ENCODE measurements at regions not wholly inside any gene's neighbourhood (a gene's known extent, or its start where the extent isn't known, plus 50 kb on each side); places are given as distances from the start of the nearest gene placed in this dataset.
A peak's percentile ranks its signal among the peaks of the same experiment; 100 is the strongest.
"Not testable (repeated sequence)": the region's sequence is repeated elsewhere in the genome, so short reads cannot be mapped to it uniquely, and the experiment has no call there.

GRCh38 chr7:65572581-65572980 lies 198.9 kb downstream of the ZNF92 start:
- peak; percentile 56 for TF ChIP-seq EZH2 (IDR thresholded peaks at IDR 0.05; ENCODE audit: borderline replicate concordance)
- H3K4me3 ChIP-seq; H3K36me3 ChIP-seq (replicated peaks; ENCODE audit: insufficient read depth, low read depth): not testable (repeated sequence)

GRCh38 chr7:65576370-65576769 lies 202.7 kb downstream of the ZNF92 start:
- H4K20me1 ChIP-seq (ENCODE audit: insufficient read depth, poor library complexity, severe bottlenecking); H3K9me3 ChIP-seq (ENCODE audit: low read depth): not testable (repeated sequence)

More at GRCh38 chr7:65572581-65572980, 198.9 kb downstream of the ZNF92 start:
- DNase-seq (ENCODE audit: low spot score); H3K27ac ChIP-seq; H3K4me1 ChIP-seq (ENCODE audit: insufficient read depth); H3K9me2 ChIP-seq (replicated peaks; ENCODE audit: insufficient read depth); H4K20me1 ChIP-seq (ENCODE audit: insufficient read depth, poor library complexity, severe bottlenecking); H3K9me3 ChIP-seq (ENCODE audit: low read depth); H3K79me2 ChIP-seq; H3K27me3 ChIP-seq; H2AFZ ChIP-seq: not testable (repeated sequence)
- H3K4me2 ChIP-seq: peak overlapping the region; percentile 70
- WGBS (ENCODE audit: low lambda C conversion rate, missing lambda C conversion rate): 2% methylated on average over 25 of the region's 35 CpGs

GRCh38 chr7:65582518-65583119 lies 209.0 kb downstream of the ZNF92 start:
- DNase-seq (ENCODE audit: low spot score); H3K79me2 ChIP-seq; H3K36me3 ChIP-seq (replicated peaks; ENCODE audit: insufficient read depth, low read depth); H3K4me3 ChIP-seq; H2AFZ ChIP-seq; H3K9me2 ChIP-seq (replicated peaks; ENCODE audit: insufficient read depth); H3K9me3 ChIP-seq (ENCODE audit: low read depth); H3K27me3 ChIP-seq; H3K4me2 ChIP-seq; H4K20me1 ChIP-seq (ENCODE audit: insufficient read depth, poor library complexity, severe bottlenecking); H3K4me1 ChIP-seq (ENCODE audit: insufficient read depth); H3K27ac ChIP-seq: not testable (repeated sequence)
- WGBS (ENCODE audit: low lambda C conversion rate, missing lambda C conversion rate): 80% methylated on average over 1 of the region's 2 CpGs

More at GRCh38 chr7:65576370-65576769, 202.7 kb downstream of the ZNF92 start:
- DNase-seq (ENCODE audit: low spot score); H3K9me2 ChIP-seq (replicated peaks; ENCODE audit: insufficient read depth); H3K4me1 ChIP-seq (ENCODE audit: insufficient read depth); H3K36me3 ChIP-seq (replicated peaks; ENCODE audit: insufficient read depth, low read depth); H3K4me2 ChIP-seq; H3K27ac ChIP-seq; H3K27me3 ChIP-seq; H3K4me3 ChIP-seq; H2AFZ ChIP-seq; H3K79me2 ChIP-seq: not testable (repeated sequence)
- WGBS (ENCODE audit: low lambda C conversion rate, missing lambda C conversion rate): no CpG with 5 or more reads among the region's 1 CpG

- not testable (repeated sequence) for H4K20me1 ChIP-seq (ENCODE audit: insufficient read depth, poor library complexity, severe bottlenecking); H3K27ac ChIP-seq; H3K9me2 ChIP-seq (replicated peaks; ENCODE audit: insufficient read depth); H3K4me3 ChIP-seq; H3K4me2 ChIP-seq; H2AFZ ChIP-seq; H3K4me1 ChIP-seq (ENCODE audit: insufficient read depth); H3K9me3 ChIP-seq (ENCODE audit: low read depth); H3K79me2 ChIP-seq; DNase-seq (ENCODE audit: low spot score); H3K27me3 ChIP-seq; H3K36me3 ChIP-seq (replicated peaks; ENCODE audit: insufficient read depth, low read depth)
- WGBS (ENCODE audit: low lambda C conversion rate, missing lambda C conversion rate): 74% methylated on average over 1 of the region's 1 CpG
Observed at GRCh38 chr7:65602495-65602894, 228.8 kb downstream of the ZNF92 start.

- no peak overlapping the region for H3K27ac ChIP-seq
- 84% methylated on average over 3 of the region's 3 CpGs for WGBS (ENCODE audit: low lambda C conversion rate, missing lambda C conversion rate)
Observed at GRCh38 chr7:65609131-65609530, 235.5 kb downstream of the ZNF92 start.

GRCh38 chr7:65613644-65614289 lies 240.1 kb downstream of the ZNF92 start:
- not testable (repeated sequence) for H3K36me3 ChIP-seq (replicated peaks; ENCODE audit: insufficient read depth, low read depth); H3K4me1 ChIP-seq (ENCODE audit: insufficient read depth); H3K79me2 ChIP-seq; H2AFZ ChIP-seq; H3K4me3 ChIP-seq; H4K20me1 ChIP-seq (ENCODE audit: insufficient read depth, poor library complexity, severe bottlenecking); H3K27ac ChIP-seq; DNase-seq (ENCODE audit: low spot score); H3K9me2 ChIP-seq (replicated peaks; ENCODE audit: insufficient read depth); H3K27me3 ChIP-seq; H3K4me2 ChIP-seq; H3K9me3 ChIP-seq (ENCODE audit: low read depth)
- WGBS (ENCODE audit: low lambda C conversion rate, missing lambda C conversion rate): 51% methylated on average over 6 of the region's 6 CpGs

More at GRCh38 chr7:65609131-65609530, 235.5 kb downstream of the ZNF92 start:
- Histone ChIP-seq H3K9me3 (ENCODE audit: low read depth) (no peaks in the 10 kb centered on the region), H3K4me2 (no peak overlapping the region), H3K79me2 (no peaks in the 10 kb centered on the region), H3K27me3 (peaks cover 7% of the 10 kb centered on the region), H4K20me1 (ENCODE audit: insufficient read depth, poor library complexity, severe bottlenecking) (no peaks in the 10 kb centered on the region), H3K9me2 (replicated peaks; ENCODE audit: insufficient read depth) (no peaks in the 10 kb centered on the region), H2AFZ (no peak overlapping the region), H3K4me3 (no peak overlapping the region), H3K4me1 (ENCODE audit: insufficient read depth) (no peaks in the 10 kb centered on the region), H3K36me3 (replicated peaks; ENCODE audit: insufficient read depth, low read depth) (no peaks in the 10 kb centered on the region)
- no peak for DNase-seq (ENCODE audit: low spot score)
- TF ChIP-seq CTCF (IDR thresholded peaks at IDR 0.05; ENCODE audit: poor library complexity) (no peak), EZH2phosphoT487 (IDR thresholded peaks at IDR 0.05; ENCODE audit: low read depth, severe bottlenecking, unreplicated experiment) (no peak), EZH2 (IDR thresholded peaks at IDR 0.05; ENCODE audit: borderline replicate concordance) (no peak)

- DNase-seq (ENCODE audit: low spot score); H3K36me3 ChIP-seq (replicated peaks; ENCODE audit: insufficient read depth, low read depth); H3K4me1 ChIP-seq (ENCODE audit: insufficient read depth); H3K4me2 ChIP-seq; H3K79me2 ChIP-seq; H2AFZ ChIP-seq; H3K9me3 ChIP-seq (ENCODE audit: low read depth); H3K4me3 ChIP-seq; H4K20me1 ChIP-seq (ENCODE audit: insufficient read depth, poor library complexity, severe bottlenecking); H3K27me3 ChIP-seq; H3K27ac ChIP-seq; H3K9me2 ChIP-seq (replicated peaks; ENCODE audit: insufficient read depth): not testable (repeated sequence)
- WGBS (ENCODE audit: low lambda C conversion rate, missing lambda C conversion rate): 72% methylated on average over 3 of the region's 3 CpGs
Observed at GRCh38 chr7:65616111-65616510, 242.5 kb downstream of the ZNF92 start.

- not testable (repeated sequence) for H3K9me2 ChIP-seq (replicated peaks; ENCODE audit: insufficient read depth); H3K79me2 ChIP-seq
- WGBS (ENCODE audit: low lambda C conversion rate, missing lambda C conversion rate): 70% methylated on average over 5 of the region's 5 CpGs
Observed at GRCh38 chr7:65620216-65620615, 246.6 kb downstream of the ZNF92 start.

More at GRCh38 chr7:65620216-65620615, 246.6 kb downstream of the ZNF92 start:
- H4K20me1 ChIP-seq (ENCODE audit: insufficient read depth, poor library complexity, severe bottlenecking); DNase-seq (ENCODE audit: low spot score); H3K27me3 ChIP-seq; H2AFZ ChIP-seq; H3K4me3 ChIP-seq; H3K36me3 ChIP-seq (replicated peaks; ENCODE audit: insufficient read depth, low read depth); H3K9me3 ChIP-seq (ENCODE audit: low read depth); H3K4me1 ChIP-seq (ENCODE audit: insufficient read depth); H3K4me2 ChIP-seq; H3K27ac ChIP-seq: not testable (repeated sequence)
